H1 (cell line): ENCODE measurements at regions not wholly inside any gene's neighbourhood (a gene's known extent, or its start where the extent isn't known, plus 50 kb on each side); places are given as distances from the start of the nearest gene placed in this dataset.

Experiments used
- KDM4A ChIP-seq: IDR thresholded peaks from one replicate; pipeline ENCODE4 v1.7.1; 2012; ENCODE audit warnings: low read depth, mild to moderate bottlenecking, moderate library complexity, low read length, inconsistent platforms; ENCODE audit not compliant: severe bottlenecking
- SIRT6 ChIP-seq: IDR thresholded peaks from one replicate; pipeline ENCODE4 v1.7.1; 2012; ENCODE audit warnings: low read length, inconsistent platforms
- TF ChIP-seq, protein P1 (sequence below): fragments of 300-600 bp; sonication (generic); IDR thresholded peaks from 2 replicates; pipeline ENCODE4 v1.7.1; 2012; ENCODE audit warnings: low read length, moderate library complexity, mild to moderate bottlenecking, inconsistent platforms; ENCODE audit not compliant: insufficient replicate concordance

- TF ChIP-seq SIRT6 (no peak), KDM4A (no peak)
- TF ChIP-seq, protein P1, sequence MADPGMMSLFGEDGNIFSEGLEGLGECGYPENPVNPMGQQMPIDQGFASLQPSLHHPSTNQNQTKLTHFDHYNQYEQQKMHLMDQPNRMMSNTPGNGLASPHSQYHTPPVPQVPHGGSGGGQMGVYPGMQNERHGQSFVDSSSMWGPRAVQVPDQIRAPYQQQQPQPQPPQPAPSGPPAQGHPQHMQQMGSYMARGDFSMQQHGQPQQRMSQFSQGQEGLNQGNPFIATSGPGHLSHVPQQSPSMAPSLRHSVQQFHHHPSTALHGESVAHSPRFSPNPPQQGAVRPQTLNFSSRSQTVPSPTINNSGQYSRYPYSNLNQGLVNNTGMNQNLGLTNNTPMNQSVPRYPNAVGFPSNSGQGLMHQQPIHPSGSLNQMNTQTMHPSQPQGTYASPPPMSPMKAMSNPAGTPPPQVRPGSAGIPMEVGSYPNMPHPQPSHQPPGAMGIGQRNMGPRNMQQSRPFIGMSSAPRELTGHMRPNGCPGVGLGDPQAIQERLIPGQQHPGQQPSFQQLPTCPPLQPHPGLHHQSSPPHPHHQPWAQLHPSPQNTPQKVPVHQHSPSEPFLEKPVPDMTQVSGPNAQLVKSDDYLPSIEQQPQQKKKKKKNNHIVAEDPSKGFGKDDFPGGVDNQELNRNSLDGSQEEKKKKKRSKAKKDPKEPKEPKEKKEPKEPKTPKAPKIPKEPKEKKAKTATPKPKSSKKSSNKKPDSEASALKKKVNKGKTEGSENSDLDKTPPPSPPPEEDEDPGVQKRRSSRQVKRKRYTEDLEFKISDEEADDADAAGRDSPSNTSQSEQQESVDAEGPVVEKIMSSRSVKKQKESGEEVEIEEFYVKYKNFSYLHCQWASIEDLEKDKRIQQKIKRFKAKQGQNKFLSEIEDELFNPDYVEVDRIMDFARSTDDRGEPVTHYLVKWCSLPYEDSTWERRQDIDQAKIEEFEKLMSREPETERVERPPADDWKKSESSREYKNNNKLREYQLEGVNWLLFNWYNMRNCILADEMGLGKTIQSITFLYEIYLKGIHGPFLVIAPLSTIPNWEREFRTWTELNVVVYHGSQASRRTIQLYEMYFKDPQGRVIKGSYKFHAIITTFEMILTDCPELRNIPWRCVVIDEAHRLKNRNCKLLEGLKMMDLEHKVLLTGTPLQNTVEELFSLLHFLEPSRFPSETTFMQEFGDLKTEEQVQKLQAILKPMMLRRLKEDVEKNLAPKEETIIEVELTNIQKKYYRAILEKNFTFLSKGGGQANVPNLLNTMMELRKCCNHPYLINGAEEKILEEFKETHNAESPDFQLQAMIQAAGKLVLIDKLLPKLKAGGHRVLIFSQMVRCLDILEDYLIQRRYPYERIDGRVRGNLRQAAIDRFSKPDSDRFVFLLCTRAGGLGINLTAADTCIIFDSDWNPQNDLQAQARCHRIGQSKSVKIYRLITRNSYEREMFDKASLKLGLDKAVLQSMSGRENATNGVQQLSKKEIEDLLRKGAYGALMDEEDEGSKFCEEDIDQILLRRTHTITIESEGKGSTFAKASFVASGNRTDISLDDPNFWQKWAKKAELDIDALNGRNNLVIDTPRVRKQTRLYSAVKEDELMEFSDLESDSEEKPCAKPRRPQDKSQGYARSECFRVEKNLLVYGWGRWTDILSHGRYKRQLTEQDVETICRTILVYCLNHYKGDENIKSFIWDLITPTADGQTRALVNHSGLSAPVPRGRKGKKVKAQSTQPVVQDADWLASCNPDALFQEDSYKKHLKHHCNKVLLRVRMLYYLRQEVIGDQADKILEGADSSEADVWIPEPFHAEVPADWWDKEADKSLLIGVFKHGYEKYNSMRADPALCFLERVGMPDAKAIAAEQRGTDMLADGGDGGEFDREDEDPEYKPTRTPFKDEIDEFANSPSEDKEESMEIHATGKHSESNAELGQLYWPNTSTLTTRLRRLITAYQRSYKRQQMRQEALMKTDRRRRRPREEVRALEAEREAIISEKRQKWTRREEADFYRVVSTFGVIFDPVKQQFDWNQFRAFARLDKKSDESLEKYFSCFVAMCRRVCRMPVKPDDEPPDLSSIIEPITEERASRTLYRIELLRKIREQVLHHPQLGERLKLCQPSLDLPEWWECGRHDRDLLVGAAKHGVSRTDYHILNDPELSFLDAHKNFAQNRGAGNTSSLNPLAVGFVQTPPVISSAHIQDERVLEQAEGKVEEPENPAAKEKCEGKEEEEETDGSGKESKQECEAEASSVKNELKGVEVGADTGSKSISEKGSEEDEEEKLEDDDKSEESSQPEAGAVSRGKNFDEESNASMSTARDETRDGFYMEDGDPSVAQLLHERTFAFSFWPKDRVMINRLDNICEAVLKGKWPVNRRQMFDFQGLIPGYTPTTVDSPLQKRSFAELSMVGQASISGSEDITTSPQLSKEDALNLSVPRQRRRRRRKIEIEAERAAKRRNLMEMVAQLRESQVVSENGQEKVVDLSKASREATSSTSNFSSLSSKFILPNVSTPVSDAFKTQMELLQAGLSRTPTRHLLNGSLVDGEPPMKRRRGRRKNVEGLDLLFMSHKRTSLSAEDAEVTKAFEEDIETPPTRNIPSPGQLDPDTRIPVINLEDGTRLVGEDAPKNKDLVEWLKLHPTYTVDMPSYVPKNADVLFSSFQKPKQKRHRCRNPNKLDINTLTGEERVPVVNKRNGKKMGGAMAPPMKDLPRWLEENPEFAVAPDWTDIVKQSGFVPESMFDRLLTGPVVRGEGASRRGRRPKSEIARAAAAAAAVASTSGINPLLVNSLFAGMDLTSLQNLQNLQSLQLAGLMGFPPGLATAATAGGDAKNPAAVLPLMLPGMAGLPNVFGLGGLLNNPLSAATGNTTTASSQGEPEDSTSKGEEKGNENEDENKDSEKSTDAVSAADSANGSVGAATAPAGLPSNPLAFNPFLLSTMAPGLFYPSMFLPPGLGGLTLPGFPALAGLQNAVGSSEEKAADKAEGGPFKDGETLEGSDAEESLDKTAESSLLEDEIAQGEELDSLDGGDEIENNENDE = no peak
Measured at GRCh38 chr4:67355806-67356205, 189.5 kb downstream of the CENPC start (continued).
